GM12872 (cell line): ENCODE measurements at regions not wholly inside any gene's neighbourhood (a gene's known extent, or its start where the extent isn't known, plus 50 kb on each side); places are given as distances from the start of the nearest gene placed in this dataset.

Experiments used
- TF ChIP-seq, protein P1 (sequence below): IDR thresholded peaks from 3 replicates; pipeline ENCODE4 v1.5.1; 2011; ENCODE audit warnings: low read depth, mild to moderate bottlenecking, low read length, moderate library complexity; ENCODE audit not compliant: insufficient read depth

DNA sequence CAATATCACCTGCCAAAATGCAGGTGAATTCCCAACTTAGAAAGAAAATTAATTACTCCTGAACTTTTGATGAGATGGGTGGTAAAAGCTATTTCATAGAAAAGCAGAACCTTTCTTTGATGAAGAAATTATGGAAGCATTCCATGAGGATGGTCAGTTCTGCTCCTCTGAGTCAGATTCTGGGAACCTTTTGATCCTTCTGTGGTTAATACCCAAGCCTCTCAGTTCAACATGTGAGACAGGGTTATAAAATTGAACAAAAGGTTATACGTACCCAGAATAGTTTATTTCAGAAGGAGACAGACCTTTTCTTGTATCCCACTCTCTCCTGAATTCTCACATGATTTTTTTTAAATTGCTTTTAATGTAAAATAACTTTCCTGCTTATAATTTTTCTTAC, 767.6 kb upstream of the ADAMTS16 start:
- TF ChIP-seq, protein P1, sequence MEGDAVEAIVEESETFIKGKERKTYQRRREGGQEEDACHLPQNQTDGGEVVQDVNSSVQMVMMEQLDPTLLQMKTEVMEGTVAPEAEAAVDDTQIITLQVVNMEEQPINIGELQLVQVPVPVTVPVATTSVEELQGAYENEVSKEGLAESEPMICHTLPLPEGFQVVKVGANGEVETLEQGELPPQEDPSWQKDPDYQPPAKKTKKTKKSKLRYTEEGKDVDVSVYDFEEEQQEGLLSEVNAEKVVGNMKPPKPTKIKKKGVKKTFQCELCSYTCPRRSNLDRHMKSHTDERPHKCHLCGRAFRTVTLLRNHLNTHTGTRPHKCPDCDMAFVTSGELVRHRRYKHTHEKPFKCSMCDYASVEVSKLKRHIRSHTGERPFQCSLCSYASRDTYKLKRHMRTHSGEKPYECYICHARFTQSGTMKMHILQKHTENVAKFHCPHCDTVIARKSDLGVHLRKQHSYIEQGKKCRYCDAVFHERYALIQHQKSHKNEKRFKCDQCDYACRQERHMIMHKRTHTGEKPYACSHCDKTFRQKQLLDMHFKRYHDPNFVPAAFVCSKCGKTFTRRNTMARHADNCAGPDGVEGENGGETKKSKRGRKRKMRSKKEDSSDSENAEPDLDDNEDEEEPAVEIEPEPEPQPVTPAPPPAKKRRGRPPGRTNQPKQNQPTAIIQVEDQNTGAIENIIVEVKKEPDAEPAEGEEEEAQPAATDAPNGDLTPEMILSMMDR: no peak

GRCh38 chr5:4373051-4373820, 766.9 kb upstream of the ADAMTS16 start:
- TF ChIP-seq, protein P1: no peak

DNA sequence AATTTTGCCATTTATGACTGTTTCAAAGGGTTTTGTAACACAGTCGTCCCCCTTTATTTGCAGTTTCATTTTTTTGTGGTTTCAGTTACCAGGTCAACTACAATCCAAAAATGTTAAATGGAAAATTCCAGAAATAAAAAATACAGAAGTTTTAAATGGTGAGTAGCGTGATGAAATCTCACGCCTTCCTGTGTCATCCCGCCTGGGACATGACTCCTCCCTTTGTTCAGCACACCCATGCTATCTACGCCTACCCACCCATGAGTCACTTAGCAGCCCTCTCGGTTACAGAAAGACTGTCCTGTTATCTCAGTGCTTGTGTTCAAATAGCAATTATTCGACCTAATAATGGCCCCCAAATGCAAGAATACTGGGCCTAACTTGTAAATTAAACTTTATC, 765.3 kb upstream of the ADAMTS16 start:
- TF ChIP-seq, protein P1: no peak

DNA sequence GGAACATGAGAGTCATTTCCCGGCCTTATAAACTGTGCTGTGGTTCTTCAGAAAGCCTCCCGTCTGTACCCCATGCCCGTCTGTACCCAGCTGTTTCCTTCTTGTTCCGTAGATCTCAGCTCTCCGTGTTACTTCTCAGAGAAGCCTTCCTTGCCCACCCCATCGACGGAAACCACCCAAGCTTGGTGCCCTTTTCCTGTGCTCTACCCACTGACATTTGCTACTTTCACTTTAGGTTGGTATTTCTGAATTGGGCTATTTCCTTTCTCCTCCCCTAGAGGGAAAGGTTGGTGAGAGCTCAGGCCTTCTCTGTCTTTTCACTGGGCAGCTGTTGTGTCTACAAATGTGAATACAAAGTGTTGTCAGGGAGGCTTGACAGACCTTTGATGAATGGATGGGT, 764.5 kb upstream of the ADAMTS16 start:
- TF ChIP-seq, protein P1: no peak

GRCh38 chr5:4383102-4383501, 757.0 kb upstream of the ADAMTS16 start:
- TF ChIP-seq, protein P1: no peak

GRCh38 chr5:4383518-4384198, 756.5 kb upstream of the ADAMTS16 start:
- TF ChIP-seq, protein P1: no peak

GRCh38 chr5:4384649-4385048, 755.5 kb upstream of the ADAMTS16 start:
- TF ChIP-seq, protein P1: no peak
